ENCODE measurements at regions not wholly inside any gene's neighbourhood (a gene's known extent, or its start where the extent isn't known, plus 50 kb on each side); places are given as distances from the start of the nearest gene placed in this dataset.
A peak's percentile ranks its signal among the peaks of the same experiment; 100 is the strongest.

DNA sequence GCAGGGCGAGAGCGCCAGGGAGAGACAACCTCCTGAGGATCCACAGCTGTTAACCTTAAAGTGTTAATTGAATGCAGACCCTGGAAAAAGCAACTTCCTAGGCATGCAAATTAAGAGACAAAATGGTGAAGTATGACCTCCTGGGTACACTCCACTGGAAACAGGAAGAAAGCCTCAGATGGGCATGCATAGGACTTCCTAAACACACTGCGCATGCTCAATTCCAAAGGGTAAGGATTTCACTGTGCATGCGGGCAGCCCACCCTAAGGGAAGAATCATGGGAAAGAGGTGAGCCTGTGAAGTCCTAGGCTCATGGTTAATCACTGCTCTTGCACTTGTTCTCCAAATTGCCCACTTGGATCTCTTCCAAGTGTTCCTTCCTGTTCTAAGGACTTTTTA lies 80.5 kb upstream of the CAPRIN2 start:
- ATAC-seq (no peak), DNase-seq (no peak)
- intact Hi-C loops (cut with DNase I) = no loop called here

DNA sequence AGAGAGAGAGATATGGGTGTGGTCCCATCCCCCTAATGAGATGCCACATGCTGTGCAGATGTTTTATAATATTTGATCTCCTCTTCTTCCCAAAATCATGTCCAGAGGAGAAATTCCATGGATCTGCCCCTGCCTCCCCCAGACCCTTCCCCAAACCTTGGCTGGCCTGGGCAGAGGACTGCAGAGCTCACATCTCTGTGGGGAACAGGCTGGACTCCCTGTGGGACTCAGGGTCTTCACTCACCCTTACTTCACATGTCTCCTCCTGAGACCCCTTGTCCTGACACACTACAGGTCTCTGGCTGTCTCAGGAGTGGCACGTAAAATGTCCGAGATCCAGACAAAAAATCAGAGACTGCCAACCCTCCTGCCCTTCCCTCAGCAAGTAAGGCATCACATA lies 76.0 kb upstream of the CAPRIN2 start:
- intact Hi-C loops (cut with DNase I) = no loop called here
- ATAC-seq (no peak), DNase-seq (no peak)

DNA sequence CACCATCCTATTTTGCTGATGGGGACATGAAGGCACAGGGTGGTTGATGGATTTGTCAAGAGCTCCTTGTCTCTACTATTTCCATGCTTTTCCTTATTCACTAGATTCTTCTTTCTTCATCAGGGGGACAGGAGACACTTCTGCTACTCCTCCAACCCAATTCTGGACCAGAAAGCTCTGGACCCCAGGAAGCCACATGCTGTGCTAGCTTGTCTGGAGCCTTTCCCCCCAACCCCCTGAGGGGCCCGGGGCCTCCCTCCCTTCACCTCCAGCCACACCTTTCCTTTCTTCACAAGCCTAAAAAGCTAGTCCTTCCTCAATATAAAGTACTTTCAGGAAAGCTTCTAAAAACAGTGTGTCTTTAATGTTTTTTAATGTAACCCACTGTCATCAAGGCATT lies 75.1 kb upstream of the CAPRIN2 start:
- no peak for ATAC-seq

DNA sequence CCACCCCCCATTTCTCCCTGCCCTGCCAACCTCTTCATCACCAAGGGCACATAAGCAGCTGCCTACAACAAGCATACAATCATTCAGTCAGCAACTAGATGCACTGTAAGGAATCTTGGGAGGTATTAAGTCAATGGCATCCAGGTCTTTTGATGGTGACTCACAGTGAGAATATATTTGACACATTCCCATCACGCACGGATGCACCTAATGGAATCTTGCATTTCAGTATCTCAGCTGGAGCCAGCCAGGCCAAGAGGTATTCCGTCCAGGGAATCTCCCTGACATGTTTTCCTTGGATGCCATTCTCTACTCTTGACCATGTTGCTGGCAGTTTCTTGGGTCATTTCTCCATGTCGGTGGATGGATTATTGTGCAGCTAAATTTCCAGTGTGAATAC lies 73.9 kb upstream of the CAPRIN2 start:
- intact Hi-C loops (cut with DNase I) = no loop called here
- DNase-seq = no peak

More for the DNA sequence above, 75.1 kb upstream of the CAPRIN2 start:
- DNase-seq = no peak
- intact Hi-C loops (cut with DNase I) = no loop called here

DNA sequence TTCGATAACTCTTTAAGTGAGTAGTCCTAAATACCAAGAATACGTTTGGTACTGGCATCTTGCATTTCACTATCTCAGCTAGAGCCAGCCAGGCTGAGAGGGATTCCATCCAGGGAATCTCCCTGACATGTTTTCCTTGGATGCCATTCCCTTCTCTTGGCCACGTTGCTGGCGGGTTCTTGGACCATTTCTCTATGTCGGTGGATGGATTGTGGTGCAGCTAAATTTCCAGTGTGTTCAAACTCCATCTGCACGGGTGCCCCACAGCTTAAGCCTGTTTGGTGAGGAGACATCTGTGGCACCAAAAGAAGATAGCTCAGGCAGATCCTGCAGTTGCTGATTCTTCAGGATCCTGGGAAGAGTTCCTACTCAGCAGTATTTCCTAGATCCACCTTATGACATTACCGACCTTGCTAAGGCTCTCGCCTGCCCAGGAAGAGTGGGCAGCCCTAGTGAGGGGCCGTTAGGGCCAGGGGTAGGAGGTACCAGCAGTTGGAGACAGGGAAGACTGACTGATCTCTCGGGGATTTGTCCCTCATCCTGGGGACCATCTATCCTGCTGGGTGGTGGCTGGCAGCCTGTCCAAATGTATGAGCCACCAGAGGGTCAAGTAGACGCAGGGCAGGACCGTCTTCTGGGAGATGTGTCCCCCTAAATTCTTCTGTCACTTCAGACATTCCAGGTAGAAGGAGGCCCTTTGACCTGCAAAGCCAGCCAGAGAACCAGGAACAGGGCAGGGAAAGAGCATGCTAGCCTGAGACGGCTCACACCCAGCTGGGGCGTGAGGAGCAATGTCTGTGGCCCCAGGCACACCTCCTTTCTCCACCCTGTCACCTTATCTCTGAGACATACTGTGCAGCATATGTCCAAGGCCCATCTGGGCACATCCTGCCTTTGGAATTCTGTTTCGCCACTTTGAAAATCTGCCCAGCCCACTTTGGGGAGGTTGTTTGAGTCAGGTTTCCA lies 72.6 kb upstream of the CAPRIN2 start:
- intact Hi-C loops (cut with DNase I) = no loop called here
- ATAC-seq = no peak
- no peak for DNase-seq

More for the DNA sequence above, 73.9 kb upstream of the CAPRIN2 start:
- ATAC-seq = no peak

DNA sequence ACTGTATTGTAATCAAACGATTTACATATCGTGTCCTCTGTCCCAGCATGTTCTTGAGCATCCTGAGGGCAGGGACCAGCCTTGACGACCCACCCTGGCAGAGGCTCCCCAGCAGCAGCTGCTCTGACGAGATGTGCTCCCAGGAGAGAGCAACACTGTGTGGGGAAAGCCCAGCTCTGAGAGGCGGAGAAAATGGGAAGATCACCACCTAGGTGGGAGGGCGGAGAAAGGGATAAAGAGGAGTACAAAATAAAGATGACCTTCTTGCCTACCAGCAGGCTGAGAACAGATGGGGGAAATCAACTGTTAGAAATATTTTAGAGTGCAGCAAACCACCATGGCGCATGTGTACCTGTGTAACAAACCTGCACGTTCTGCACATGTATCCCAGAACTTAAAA lies 71.5 kb upstream of the CAPRIN2 start:
- DNase-seq (no peak), ATAC-seq (no peak)
- intact Hi-C loops (cut with DNase I) = no loop called here

DNA sequence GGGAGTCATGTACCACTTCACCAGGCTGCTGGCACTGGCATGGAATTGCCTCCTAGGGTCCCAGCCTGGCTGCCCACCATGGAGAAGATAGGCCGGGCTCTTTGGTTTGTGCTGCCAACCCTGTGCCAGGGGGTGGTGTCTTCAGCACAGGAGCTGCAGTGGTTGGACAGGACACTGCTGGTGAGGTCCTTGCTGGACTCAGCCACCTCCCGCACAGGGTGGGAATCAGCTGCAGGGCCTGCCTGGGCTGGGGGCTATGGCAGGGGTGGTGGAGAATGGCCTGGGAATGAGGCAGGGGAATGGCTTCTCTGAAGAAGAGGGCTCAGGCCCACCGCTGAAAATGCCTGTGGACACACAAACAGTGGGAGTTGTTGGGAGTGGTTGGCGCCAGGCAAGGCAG lies 70.6 kb upstream of the CAPRIN2 start:
- intact Hi-C loops (cut with DNase I) = no loop called here
- no peak for DNase-seq
- no peak for ATAC-seq

DNA sequence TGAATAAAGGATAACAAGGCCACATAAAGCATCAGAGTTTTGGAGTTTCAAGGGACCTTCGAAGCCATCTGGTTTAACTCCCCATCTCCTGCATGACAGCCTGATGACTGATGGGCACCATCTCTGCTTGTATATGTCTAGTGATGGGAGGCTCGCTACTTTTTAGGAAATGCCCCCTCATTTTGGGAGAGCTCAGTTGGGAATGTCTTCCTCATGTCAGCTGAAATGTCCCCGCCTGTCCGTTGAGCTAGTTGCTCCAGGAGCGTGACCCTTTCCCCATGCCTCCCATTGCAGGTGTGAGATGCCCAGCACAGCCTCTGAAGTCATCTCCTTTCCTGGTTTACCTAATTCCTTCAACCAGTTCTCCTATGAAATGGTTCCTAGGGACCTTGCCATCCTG lies 69.6 kb upstream of the CAPRIN2 start:
- no peak for ATAC-seq
- DNase-seq = no peak
- intact Hi-C loops (cut with DNase I) = no loop called here

DNA sequence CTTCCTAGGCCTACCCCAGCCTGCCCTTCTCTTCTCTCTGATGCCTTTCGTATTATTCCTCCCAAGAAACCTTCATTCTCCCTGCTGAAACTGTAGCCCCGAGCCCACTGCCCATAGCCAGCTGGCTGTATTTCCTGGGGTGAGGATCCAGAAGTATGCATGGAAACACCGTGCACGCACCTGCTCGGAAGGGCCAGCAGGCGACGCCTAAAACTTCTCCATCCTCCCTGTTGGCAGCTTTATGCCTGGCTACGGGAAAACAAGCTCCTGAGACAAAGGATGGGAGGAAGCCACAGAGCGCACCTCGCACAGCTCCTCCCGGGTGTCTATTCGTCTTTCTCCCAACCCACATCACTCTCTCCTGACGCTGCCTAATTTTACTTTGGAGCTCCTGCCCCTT lies 69.0 kb upstream of the CAPRIN2 start:
- no peak for ATAC-seq
- intact Hi-C loops (cut with DNase I) = no loop called here
- no peak for DNase-seq

DNA sequence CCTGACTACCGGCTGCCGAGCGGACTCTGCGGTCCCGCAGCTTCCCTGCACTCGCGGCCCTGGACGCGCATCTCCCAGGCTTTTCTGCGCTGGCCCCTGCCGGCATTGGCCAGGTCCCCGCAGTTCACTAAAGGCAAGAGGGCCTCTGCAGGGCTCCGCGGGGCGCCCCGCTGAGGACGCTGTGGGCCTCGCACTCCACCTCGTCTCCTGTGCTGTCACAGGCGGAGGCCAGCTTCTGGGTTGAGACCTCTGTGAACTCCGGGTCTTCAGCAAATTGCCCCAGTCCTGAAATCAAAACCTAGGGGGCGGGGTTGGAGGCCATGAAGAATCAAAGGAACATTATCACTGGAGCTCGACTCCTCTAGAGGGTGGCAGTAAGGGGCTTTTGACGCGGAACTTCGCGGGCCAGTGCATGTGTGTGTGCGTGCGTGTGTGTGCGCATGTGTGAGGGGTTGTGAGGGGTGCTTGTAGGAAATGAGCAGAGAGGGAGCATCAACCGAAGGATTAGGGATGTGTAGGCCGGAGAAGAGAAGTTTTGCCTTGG lies 68.5 kb upstream of the CAPRIN2 start:
- intact Hi-C loops (cut with DNase I) = no loop called here
- peak; percentile 71 to 74 for ATAC-seq
- DNase-seq = peak; percentile 29

DNA sequence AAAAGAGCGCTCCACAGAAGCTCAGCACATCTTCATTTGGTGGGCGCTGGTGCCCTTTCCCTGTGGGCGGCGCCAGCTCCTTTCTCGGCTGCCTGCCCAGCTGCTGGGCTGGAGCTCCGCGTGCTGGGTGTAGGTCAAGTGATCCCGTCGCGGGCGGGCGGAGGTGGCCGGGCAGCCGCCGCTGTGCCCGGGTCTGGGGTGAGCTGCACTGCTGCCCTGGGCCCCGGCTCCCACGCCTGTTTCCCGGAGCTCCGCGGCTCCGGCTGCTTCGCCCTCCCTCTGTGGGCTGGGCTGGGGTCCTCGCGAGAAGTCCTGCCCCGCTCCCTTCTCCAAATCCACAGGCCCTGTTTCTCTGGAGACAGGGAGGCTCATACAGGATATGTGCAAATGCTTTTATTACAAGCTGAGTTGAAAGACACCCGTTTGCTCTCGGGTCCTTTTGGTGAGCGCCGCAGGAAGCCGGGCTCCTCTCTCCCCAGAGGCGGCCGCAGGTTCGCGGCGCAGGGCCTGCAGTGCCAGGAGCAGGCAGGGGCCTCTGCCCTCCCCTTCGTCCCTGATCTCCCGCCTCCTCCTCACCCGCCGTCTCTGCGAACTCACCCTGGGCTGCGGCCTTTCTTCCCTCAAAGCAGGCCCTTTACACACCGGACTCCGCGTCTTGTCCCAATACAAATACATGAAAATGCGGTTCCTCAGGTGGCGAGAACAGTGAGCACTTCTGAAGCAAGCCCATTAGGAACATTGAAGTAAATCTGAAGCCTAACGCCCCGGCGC lies 67.8 kb upstream of the CAPRIN2 start:
- intact Hi-C loops (cut with DNase I) = no loop called here
- DNase-seq = peak; percentile 75
- peak; percentile 85 to 90 for ATAC-seq

DNA sequence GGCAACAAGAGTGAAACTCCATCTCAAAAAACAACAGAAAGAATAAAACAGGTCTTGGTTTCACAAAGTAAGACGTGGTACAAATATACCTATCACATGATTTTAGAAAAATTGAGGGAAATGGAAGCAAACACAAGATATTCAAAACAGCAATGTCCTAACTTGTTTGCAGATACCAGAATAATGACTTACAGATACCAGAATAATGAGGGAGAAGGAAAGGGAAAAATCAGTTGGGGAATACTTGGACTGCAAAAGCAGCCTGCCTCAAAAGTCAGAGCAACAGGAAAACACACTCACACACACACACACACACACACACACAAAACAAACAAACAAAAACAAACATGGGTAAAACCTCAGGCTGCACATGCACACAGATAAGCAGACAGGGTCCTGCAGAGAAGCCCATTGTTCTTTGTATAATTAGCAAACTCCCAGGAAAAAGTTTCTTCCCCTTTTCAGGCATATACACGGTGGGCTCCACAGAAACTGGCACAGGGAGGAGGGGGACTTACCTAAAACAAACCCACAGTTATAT lies 65.7 kb upstream of the CAPRIN2 start:
- intact Hi-C loops (cut with DNase I) = no loop called here
- ATAC-seq (no peak), DNase-seq (no peak)

DNA sequence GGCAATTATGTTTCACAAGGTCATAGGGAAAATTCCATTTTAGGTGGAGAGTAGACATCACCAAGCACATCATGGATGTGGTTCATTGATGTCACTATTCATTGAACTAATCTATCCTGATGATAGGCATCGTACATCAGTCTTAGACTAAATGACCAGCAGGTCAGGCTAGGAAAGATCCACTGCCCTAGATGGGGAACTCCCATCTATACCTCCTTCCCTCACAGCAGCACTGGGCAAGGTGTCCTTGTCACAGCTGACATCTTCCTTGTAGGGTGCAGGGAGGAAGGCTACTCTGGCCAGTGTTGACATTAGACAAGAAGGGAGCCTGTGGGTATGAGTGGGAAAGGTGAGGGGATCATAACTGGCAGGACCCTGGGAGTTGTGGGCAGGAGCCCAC lies 63.8 kb upstream of the CAPRIN2 start:
- DNase-seq (no peak), ATAC-seq (no peak)
- intact Hi-C loops (cut with DNase I) = no loop called here

DNA sequence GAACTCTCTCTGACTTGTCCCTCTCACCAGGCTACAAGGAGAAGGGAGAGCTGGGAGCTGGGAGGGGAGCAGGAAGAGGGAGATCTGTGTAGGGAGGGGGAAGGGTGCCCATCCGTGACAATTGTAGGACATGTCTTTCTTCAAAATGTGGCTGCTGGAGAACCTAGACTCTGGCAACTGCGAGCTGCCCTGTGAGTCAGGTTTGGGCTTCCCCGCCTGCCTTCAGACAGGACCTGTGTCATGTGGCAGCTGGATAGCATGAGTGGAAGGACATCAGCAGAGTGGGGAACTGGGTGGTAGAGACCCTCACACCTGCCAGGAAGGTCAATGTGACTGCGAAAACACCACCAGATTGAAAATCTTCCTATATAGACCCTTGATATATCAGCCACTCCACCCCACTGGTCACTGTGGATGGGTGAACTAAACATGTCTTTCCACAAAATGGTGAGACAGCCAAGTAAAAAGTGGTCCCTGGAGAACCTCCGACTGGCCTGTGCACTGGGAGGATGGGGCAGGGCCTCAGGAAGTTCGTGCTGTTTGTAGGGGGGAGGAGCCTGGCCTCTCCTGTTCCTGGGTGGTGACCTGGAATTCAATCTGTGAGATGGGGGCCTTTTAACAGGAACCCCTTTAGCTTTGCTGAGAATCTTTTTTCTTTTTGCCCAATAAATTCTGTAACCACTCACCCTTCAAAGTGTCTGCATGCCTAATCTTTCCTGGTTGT lies 62.2 kb upstream of the CAPRIN2 start:
- ATAC-seq = no peak

DNA sequence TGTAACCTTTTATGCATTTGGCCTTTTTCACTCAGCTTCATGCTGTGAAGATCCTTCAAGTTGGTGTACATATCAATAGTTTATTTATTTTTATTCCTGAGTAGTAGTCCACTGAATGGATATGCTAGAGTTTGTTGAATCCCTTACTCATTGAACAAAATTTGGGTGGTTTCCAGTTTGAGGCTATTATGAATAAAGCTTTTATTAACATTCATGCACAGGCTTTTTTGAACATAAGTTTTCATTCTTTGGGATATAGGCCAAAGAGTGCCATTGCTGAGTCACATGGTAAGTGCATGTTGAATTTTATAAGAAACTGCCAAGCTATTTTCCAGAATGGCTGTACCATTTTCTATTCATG lies 59.5 kb upstream of the CAPRIN2 start:
- DNase-seq = no peak
- no peak for ATAC-seq
- intact Hi-C loops (cut with DNase I) = no loop called here

More for the DNA sequence above, 62.2 kb upstream of the CAPRIN2 start:
- intact Hi-C loops (cut with DNase I) = no loop called here
- no peak for DNase-seq

DNA sequence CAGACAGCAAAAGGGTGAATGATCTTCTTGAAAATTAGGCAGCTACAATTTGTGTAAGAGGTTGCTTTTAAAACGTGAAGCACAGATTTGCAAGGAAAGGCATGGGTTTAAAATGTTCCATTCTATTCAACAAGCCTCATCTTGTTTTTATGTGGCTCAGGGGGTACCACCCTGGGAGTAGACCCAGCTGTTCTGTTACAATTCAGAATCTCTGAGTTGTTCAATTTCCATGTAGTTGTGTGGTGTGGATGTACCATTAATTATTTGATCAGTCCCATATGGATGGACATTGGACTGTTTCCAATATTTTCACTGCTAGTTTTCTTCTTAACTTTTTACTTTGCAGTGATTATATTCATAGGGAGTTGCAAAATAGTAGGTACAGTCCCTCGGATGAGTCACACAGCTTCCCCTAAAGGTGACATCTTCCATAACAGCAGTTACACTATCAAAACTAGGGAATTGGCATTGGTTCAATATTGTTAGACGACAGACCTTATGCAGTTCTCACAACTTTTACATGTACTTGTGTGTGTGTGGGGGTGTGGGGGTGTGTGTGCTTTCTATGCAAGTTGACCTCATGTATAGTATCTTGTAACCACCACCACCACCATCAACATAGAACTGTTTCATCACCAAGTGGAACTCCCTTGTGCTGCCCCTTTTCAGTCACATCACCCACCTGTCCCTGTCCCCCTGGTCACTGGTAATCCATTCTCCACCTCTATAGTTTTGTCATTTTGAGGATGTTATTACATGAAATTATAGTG lies 59.0 kb upstream of the CAPRIN2 start:
- intact Hi-C loops (cut with DNase I) = no loop called here
- no peak for DNase-seq
- no peak for ATAC-seq

DNA sequence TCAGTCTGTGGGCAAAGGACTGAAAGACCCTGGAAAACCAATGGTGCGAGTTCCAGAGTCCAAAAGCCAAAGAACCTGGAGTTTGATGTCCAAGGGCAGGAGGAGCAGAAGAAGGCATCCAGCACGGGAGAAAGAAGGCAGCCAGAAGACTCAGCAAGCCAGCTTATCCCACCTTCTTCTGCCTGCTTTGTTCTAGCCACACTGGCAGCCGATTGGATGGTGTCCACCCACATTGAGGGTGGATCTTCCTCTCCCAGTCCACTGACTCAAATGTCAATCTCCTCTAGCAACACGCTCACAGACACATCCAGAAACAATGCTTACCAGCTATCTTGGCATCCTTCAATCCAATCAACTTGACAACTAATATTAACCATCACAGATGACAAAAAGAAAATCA lies 57.2 kb upstream of the CAPRIN2 start:
- intact Hi-C loops (cut with DNase I) = no loop called here
- DNase-seq = no peak
- ATAC-seq = no peak

DNA sequence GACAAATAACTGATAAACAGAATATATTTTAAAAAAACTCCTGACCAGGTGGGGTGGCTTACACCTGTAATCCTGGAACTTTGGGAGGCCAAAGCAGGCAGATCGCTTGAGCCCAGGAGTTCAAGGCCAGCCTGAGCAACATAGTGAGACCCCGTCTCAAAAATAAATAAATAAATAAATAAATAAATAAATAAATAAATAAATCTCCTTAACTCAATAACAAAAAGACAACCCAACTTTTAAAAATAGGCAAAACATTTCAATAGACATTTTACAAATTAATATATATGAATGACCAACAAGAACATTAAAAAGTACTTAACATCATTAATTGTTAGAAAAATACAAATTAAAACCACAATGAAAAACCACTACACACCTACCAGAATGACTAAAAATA lies 56.2 kb upstream of the CAPRIN2 start:
- intact Hi-C loops (cut with DNase I) = no loop called here
- DNase-seq (no peak), ATAC-seq (no peak)

DNA sequence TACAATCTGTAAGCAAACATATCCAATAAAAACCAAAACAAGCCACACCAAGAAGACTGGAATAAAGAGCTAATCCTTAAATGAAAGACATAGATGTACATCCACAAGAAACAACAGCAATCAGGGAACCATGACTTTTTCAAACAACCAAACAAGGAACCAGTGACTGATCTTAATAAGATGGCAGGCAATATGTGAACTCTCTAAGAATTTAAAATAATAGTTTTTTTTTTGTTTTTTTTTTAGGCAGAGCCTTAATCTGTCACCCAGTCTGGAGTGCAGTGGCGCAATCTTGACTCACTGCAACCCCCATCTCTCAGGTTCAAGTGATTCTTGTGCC lies 52.9 kb upstream of the CAPRIN2 start:
- intact Hi-C loops (cut with DNase I) = loop anchor here in 1 of 2 donors (5.0 kb wide), 1 partner anchor 55 kb away; the partner anchor contains the start of gene CAPRIN2
- ATAC-seq = no peak
- no peak for DNase-seq
